ENCODE measurements at regions not wholly inside any gene's neighbourhood (a gene's known extent, or its start where the extent isn't known, plus 50 kb on each side); places are given as distances from the start of the nearest gene placed in this dataset.

DNA sequence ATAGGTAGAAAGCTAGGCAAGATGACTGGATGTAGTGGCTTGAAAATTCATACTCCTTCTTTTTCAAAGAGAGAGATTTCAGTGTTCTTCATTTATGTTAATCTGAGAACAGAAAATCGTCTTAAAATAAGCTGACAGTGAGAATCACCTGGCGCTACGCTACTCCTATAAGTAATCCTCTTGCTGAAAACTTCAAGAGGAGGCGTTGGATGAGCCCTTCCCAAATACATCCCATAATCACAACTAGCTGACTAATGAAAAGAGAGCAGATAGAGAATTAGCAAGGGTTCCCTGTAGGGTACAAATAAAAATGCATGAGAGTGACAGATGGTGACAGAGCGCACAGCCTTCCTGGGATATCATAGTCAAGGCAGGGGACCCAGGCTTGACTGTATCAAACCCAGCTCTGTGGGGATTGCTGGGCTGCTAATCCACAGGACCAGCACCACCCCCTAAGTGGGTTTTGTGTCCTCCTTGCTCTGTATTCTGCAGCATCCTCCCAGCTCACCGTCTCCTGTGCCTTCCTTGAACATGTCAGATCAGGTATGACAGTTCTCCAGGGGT is 280.2 kb downstream of the SP3 start:
- no peaks in the 10 kb centered on the region for H3K36me3 Mint-ChIP-seq (ENCODE audit: low read depth)
- DNase-seq (ENCODE audit: low spot score): no peak
- no peaks in the 10 kb centered on the region for H3K27me3 Mint-ChIP-seq (ENCODE audit: low read depth)
- H3K4me1 Mint-ChIP-seq (ENCODE audit: low read depth): no peaks in the 10 kb centered on the region
- H3K27ac Mint-ChIP-seq: no peak overlapping the region
- H3K4me3 Mint-ChIP-seq (ENCODE audit: low read depth): no peak overlapping the region
- no peaks in the 10 kb centered on the region for H3K9me3 Mint-ChIP-seq
- intact Hi-C loops (cut with micrococcal nuclease): no loop called here

DNA sequence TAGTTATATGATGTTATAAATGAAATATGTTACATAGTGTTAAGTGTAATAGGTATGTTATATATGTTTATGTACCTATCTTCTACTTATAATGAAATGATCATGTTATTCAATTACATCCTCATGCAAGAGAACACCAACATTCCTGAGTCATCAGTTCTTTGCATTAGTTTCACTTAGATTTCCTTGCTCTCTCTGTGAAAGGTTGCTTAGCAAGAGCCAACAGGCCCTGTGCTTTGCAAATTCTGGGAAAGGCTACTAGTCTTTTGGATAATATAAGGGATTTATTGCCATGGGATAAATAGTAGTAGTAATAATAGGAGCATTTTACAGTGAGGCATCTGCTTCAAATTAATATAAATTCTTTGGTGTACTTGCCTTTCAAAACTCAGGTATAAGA is 274.8 kb downstream of the SP3 start:
- Mint-ChIP-seq H3K27me3 (ENCODE audit: low read depth) (no peaks in the 10 kb centered on the region), H3K4me1 (ENCODE audit: low read depth) (no peaks in the 10 kb centered on the region), H3K4me3 (ENCODE audit: low read depth) (no peak overlapping the region), H3K27ac (no peak overlapping the region), H3K9me3 (no peaks in the 10 kb centered on the region), H3K36me3 (ENCODE audit: low read depth) (no peaks in the 10 kb centered on the region)
- intact Hi-C loops (cut with micrococcal nuclease): no loop called here
- no peak for DNase-seq (ENCODE audit: low spot score)

DNA sequence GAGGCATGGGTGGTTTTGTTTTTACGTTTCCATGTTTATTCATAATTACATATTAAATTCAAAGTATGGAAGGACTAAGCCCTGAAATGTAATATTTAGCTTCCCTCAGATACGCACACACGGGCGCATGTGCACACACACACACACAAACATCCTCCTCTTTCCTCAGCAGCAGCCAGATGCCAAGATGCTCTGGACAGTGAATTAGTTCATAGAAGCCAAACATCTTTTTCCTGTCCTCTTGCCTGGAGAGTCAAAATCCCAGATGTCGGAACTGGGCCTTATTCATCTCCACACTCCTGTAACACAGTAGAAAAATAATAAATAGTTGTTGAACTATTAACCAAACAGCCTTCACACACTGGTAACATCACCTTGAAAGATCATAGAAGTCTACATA is 273.1 kb downstream of the SP3 start:
- H3K27ac Mint-ChIP-seq: no peak overlapping the region
- H3K4me1 Mint-ChIP-seq (ENCODE audit: low read depth): no peaks in the 10 kb centered on the region
- H3K9me3 Mint-ChIP-seq: no peaks in the 10 kb centered on the region
- no peaks in the 10 kb centered on the region for H3K36me3 Mint-ChIP-seq (ENCODE audit: low read depth)
- DNase-seq (ENCODE audit: low spot score): no peak
- intact Hi-C loops (cut with micrococcal nuclease): no loop called here
- no peak overlapping the region for H3K4me3 Mint-ChIP-seq (ENCODE audit: low read depth)
- H3K27me3 Mint-ChIP-seq (ENCODE audit: low read depth): no peaks in the 10 kb centered on the region

DNA sequence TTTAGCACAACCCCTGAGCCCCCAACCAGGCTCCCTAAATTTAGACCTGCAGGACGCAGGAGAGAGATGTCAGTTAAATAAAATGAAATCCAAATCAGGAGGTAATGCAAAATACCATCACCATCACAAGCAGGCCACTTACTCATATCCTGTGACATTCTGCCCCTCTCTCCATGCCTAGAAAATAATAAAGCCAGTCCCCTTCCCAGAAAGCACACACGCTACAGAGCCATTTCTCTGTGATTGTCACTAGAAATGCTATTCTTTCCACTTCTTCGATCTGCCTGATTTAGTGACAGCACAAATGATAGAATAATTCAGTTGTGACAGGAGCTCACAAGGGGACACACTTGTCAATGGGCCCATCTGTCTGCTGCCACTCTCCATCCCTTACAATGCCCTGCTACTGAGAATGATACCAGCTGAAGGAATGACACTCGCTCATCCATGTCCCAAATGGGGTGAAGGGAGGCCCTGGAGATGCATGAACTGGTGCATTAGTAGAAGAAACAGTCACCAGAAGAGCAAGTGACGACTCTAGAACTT is 272.1 kb downstream of the SP3 start:
- H3K4me1 Mint-ChIP-seq (ENCODE audit: low read depth): no peaks in the 10 kb centered on the region
- H3K36me3 Mint-ChIP-seq (ENCODE audit: low read depth): no peaks in the 10 kb centered on the region
- H3K27me3 Mint-ChIP-seq (ENCODE audit: low read depth): no peaks in the 10 kb centered on the region
- H3K27ac Mint-ChIP-seq: no peak overlapping the region
- no peak overlapping the region for H3K4me3 Mint-ChIP-seq (ENCODE audit: low read depth)
- intact Hi-C loops (cut with micrococcal nuclease): no loop called here
- no peak for DNase-seq (ENCODE audit: low spot score)
- H3K9me3 Mint-ChIP-seq: no peaks in the 10 kb centered on the region

DNA sequence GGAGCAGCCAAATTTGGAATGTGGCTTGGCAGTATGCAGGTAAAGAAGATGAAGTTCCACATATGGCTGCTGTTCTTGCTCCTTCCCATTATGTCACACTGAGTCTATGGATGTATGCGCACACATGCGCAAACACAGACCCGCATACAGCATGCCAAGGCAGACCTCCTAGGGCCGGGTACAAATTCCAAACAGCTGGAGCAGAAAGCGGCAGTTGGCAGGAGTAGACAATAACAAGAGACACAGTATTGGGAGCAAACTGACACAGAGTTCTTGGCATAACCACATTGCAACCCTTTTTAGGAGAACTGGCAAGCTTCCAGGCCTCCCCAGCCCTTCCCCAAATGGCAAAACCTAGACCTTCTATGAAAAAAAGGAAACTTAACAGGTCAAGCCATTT is 268.9 kb downstream of the SP3 start:
- H3K9me3 Mint-ChIP-seq: no peaks in the 10 kb centered on the region
- H3K36me3 Mint-ChIP-seq (ENCODE audit: low read depth): no peaks in the 10 kb centered on the region
- H3K4me3 Mint-ChIP-seq (ENCODE audit: low read depth): no peak overlapping the region
- intact Hi-C loops (cut with micrococcal nuclease): no loop called here
- no peaks in the 10 kb centered on the region for H3K27me3 Mint-ChIP-seq (ENCODE audit: low read depth)
- no peaks in the 10 kb centered on the region for H3K4me1 Mint-ChIP-seq (ENCODE audit: low read depth)
- H3K27ac Mint-ChIP-seq: no peak overlapping the region
- no peak for DNase-seq (ENCODE audit: low spot score)

DNA sequence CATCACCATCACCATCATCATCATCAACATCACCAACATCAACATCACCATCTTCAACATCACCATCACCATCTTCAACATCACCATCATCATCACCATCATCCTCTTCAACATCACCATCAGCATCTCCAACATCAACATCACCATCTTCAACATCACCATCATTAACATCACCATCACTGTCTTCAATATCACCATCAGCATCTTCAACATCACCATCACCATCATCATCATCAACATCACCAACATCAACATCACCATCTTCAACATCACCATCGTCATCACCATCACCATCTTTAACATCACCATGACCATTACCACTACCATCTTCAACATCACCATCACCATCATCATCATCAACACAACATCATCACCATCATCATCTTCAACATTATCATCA is 267.2 kb downstream of the SP3 start:
- H3K27me3 Mint-ChIP-seq (ENCODE audit: low read depth): no peaks in the 10 kb centered on the region
- no peaks in the 10 kb centered on the region for H3K9me3 Mint-ChIP-seq
- no peak overlapping the region for H3K4me3 Mint-ChIP-seq (ENCODE audit: low read depth)
- intact Hi-C loops (cut with micrococcal nuclease): no loop called here
- H3K27ac Mint-ChIP-seq: no peak overlapping the region
- DNase-seq (ENCODE audit: low spot score): no peak
- no peaks in the 10 kb centered on the region for H3K4me1 Mint-ChIP-seq (ENCODE audit: low read depth)
- H3K36me3 Mint-ChIP-seq (ENCODE audit: low read depth): no peaks in the 10 kb centered on the region

DNA sequence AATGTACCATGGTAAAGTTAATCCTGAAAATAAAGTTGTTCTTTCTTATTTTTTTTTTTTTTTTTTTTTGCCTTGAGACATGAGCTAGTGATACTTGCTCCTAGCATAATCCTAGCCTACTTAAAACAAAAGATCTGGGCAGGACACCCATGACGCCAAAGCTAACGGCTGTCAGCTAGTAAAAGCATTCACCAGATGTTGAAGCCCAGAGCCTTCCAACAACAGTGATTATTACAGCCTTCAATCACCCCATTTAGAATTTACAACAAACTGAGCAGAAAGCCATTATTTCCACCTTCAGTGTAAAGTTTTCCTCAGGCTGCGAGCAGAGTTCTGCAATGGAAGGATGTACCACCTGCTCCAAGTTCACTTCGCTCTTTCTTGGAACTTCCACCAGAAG is 259.5 kb downstream of the SP3 start:
- H3K9me3 Mint-ChIP-seq: no peaks in the 10 kb centered on the region
- H3K36me3 Mint-ChIP-seq (ENCODE audit: low read depth): no peaks in the 10 kb centered on the region
- H3K27me3 Mint-ChIP-seq (ENCODE audit: low read depth): no peaks in the 10 kb centered on the region
- H3K4me3 Mint-ChIP-seq (ENCODE audit: low read depth): no peak overlapping the region
- H3K4me1 Mint-ChIP-seq (ENCODE audit: low read depth): no peaks in the 10 kb centered on the region
- no peak for DNase-seq (ENCODE audit: low spot score)
- intact Hi-C loops (cut with micrococcal nuclease): no loop called here
- no peak overlapping the region for H3K27ac Mint-ChIP-seq

DNA sequence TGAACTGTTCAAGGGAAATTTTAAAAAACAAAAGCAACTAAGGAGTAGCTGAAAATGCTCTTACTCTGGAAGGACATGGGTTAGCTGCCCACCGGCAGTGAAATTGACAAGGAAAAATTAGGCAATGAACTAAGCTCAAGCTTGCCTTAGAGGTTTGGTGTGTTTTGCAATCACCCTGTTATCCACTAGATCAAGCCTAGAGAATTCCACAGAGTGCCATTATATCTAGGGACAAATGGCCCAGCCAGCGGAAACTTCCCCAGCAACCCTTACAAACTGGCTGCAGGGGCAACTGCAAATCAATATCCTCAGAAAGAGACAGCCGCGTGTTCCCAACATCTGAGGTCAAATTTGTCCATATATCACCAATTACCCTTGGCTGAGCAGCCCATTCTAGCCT is 258.2 kb downstream of the SP3 start:
- H3K36me3 Mint-ChIP-seq (ENCODE audit: low read depth): no peaks in the 10 kb centered on the region
- intact Hi-C loops (cut with micrococcal nuclease): no loop called here
- H3K4me1 Mint-ChIP-seq (ENCODE audit: low read depth): no peaks in the 10 kb centered on the region
- H3K4me3 Mint-ChIP-seq (ENCODE audit: low read depth): no peak overlapping the region
- no peak overlapping the region for H3K27ac Mint-ChIP-seq
- DNase-seq (ENCODE audit: low spot score): no peak
- H3K9me3 Mint-ChIP-seq: no peaks in the 10 kb centered on the region
- no peaks in the 10 kb centered on the region for H3K27me3 Mint-ChIP-seq (ENCODE audit: low read depth)

DNA sequence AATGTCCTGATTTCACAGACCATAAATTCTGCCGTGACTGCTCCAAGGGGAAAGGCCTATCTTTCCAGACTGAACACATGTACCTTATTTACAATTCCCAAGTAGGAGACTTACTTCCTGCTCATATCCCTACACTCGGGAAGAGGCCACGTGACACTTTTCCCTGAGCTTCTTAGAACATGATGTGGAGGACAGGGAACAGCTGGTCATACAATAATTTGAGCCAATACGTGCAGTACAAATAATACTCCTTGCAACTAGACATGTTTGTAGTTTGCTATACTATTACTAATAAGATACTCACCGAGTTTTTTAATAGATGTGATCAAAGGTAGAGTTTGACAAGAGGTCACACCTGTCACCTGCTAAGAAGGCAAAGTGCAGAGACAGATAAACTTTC is 256.4 kb downstream of the SP3 start:
- H3K4me3 Mint-ChIP-seq (ENCODE audit: low read depth): no peak overlapping the region
- intact Hi-C loops (cut with micrococcal nuclease): no loop called here
- H3K4me1 Mint-ChIP-seq (ENCODE audit: low read depth): no peaks in the 10 kb centered on the region
- no peaks in the 10 kb centered on the region for H3K27me3 Mint-ChIP-seq (ENCODE audit: low read depth)
- DNase-seq (ENCODE audit: low spot score): no peak
- H3K36me3 Mint-ChIP-seq (ENCODE audit: low read depth): no peaks in the 10 kb centered on the region
- H3K9me3 Mint-ChIP-seq: no peaks in the 10 kb centered on the region
- H3K27ac Mint-ChIP-seq: no peak overlapping the region

DNA sequence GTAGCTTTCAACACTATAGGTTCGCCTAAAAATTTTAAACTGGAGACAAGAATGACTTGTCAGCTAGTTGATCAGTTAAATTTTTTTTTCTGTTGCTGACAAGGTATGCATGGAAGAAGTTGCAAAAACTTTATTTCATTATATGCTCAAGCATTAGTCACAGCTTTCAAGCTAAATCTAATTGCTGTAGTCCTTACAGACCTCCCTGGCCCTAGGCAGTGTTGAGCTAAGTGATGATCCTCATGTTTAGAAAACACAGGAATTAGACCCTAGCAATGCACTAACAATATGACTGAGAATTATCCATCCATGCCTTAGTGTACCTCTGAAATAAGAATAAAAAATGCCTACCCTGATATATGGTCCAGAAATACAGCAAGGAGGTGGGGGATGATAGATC is 253.4 kb downstream of the SP3 start:
- no peaks in the 10 kb centered on the region for H3K36me3 Mint-ChIP-seq (ENCODE audit: low read depth)

DNA sequence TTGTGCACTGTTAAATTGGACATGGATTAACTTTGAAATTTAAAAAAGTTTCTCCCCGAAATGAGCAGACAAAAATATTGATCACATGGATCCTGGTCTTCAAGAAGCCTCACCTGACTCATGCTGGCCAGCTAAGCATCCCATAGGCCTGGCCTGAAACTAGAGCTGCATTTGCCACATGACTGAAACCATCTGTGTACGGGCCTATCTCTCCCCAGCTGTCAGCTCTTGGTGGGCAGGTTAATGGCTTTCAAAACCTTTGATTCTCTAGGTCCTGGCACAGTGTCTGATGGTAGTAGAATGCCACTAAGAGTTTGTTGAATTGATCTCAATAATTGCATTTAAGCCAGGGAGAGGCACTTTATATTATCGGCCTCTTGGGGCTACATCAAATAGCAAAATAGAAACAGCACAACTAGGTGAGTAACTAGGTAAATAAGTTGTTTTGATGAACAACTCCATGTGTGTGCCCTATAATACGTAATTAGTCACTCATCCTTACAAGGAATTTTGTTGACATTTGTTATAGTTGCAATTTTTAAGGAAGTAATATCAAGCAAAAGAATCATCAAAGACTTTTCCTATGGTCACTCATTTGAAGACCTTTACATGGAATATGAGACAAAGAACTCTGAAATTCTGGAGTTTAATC is 251.1 kb downstream of the SP3 start:
- Mint-ChIP-seq H3K27me3 (ENCODE audit: low read depth) (peaks cover 3% of the 10 kb centered on the region), H3K36me3 (ENCODE audit: low read depth) (no peaks in the 10 kb centered on the region), H3K4me1 (ENCODE audit: low read depth) (no peaks in the 10 kb centered on the region), H3K27ac (no peak overlapping the region), H3K9me3 (no peaks in the 10 kb centered on the region), H3K4me3 (ENCODE audit: low read depth) (no peak overlapping the region)
- no peak for DNase-seq (ENCODE audit: low spot score)
- intact Hi-C loops (cut with micrococcal nuclease): no loop called here

More for the DNA sequence above, 253.4 kb downstream of the SP3 start:
- Mint-ChIP-seq H3K27me3 (ENCODE audit: low read depth) (no peaks in the 10 kb centered on the region), H3K4me1 (ENCODE audit: low read depth) (no peaks in the 10 kb centered on the region), H3K4me3 (ENCODE audit: low read depth) (no peak overlapping the region), H3K9me3 (no peaks in the 10 kb centered on the region), H3K27ac (no peak overlapping the region)
- intact Hi-C loops (cut with micrococcal nuclease): no loop called here
- no peak for DNase-seq (ENCODE audit: low spot score)

DNA sequence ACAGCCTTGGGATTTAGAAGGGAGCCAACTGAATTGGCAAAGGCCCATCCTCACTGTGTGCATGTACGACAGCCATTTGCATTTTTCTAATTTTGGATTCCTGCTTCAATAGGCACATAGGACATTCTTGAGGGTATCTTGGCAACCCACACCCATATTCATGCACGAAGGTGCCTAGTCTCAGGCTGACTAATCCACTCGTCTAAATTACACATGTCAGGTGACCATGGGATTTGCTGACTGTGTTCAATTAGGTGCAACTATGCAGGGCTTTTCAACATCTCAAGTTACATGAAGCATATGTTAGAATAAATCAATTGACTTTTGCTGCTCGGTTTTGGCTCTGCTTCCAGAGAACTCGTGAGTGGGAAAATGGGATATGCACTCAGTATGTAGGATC is 249.7 kb downstream of the SP3 start:
- H3K27me3 Mint-ChIP-seq (ENCODE audit: low read depth): peaks cover 3% of the 10 kb centered on the region
- H3K4me1 Mint-ChIP-seq (ENCODE audit: low read depth): no peaks in the 10 kb centered on the region
- no peaks in the 10 kb centered on the region for H3K36me3 Mint-ChIP-seq (ENCODE audit: low read depth)
- DNase-seq (ENCODE audit: low spot score): no peak
- no peaks in the 10 kb centered on the region for H3K9me3 Mint-ChIP-seq
- no peak overlapping the region for H3K4me3 Mint-ChIP-seq (ENCODE audit: low read depth)
- intact Hi-C loops (cut with micrococcal nuclease): no loop called here
- no peak overlapping the region for H3K27ac Mint-ChIP-seq

DNA sequence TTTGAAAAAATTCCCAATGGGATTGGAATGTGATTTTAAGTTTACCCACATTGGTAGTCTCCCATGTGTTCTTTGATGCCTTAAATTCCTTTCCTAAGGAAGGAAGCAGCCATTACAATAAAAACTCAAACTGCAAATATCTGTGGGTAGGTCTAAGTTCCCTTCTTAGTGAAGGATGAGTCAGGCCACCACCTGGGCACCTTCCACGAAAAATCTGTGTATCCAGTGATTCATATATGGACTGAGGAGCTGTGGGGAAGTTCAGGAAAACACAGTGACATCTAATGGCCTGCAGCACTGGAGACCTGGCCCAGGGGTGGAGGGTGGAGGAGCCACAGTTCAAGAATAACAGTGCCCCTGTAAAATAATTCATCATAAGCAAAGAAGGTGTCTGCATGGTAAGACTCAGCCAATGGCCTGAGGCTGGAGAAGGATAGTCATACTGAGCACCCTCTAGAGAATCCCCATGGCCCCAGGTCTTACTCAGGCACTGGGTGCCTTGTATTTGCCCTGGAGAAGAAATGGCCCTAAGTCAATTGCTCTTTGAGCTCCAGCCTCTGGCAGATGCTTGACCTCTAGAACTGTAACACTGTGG is 248.6 kb downstream of the SP3 start:
- no peak overlapping the region for H3K27ac Mint-ChIP-seq
- intact Hi-C loops (cut with micrococcal nuclease): no loop called here
- H3K36me3 Mint-ChIP-seq (ENCODE audit: low read depth): no peaks in the 10 kb centered on the region
- H3K4me3 Mint-ChIP-seq (ENCODE audit: low read depth): no peak overlapping the region
- H3K4me1 Mint-ChIP-seq (ENCODE audit: low read depth): no peaks in the 10 kb centered on the region
- no peak for DNase-seq (ENCODE audit: low spot score)
- H3K27me3 Mint-ChIP-seq (ENCODE audit: low read depth): peaks cover 3% of the 10 kb centered on the region
- no peaks in the 10 kb centered on the region for H3K9me3 Mint-ChIP-seq
